COLO829 (cell line): ENCODE measurements at regions not wholly inside any gene's neighbourhood (a gene's known extent, or its start where the extent isn't known, plus 50 kb on each side); places are given as distances from the start of the nearest gene placed in this dataset.

ENCODE experiments used
- DNase-seq: peaks from one replicate; pipeline ENCODE4 v3.0.0; 2012; ENCODE audit warnings: low spot score

DNA sequence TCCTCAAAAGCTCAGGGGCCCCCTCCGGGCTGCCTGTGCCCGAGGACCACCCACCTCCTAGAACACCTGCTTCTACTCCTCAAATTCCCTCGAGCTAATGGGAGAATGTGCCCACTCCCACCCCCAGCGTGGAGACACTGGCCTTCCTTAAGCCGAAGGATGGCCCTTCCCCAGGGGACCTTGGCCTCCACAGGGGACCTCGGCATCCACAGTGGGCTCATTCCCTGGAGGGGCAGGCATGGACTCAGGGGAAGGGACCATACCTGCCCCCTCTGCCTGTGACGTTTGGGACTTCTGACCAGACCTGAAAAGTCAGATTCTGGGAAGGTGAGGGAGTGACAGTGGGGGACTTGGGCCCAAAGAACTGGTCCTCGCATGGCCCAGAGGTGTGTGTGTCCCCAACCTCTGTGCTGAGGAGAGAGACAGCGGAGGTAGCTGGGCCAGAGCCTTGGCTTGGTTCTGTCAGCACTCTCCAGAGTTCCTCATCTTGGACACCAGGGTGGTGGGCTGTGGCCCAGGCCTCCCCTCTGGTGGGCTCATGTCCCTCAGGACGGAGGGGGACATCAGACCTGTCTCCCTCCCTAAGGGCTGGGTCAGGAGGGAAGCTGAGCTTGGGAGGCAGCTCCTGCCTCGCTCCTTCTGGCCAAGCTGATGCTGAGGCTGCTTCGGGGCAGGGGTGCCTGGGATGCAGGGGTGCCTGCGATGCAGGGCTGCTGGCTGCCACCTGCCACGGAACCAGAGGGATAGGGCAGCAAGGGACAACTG is 240.4 kb downstream of the HAUS1 start:
- DNase-seq = no peak

DNA sequence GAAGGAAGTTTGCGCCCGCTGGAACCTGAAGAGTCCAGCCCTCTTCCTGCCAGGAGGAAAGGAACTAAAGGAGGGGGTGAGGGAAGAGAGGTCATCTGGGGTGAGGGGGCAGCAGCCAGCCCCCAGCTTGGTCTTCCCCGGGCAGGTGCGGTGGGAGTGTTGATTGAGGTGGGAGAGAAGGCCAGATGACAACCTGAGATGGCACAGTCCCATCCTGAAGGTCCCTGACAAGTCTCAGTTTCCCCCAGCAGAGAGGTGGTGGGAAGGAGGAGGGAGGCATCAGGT is 240.9 kb downstream of the HAUS1 start:
- no peak for DNase-seq

- DNase-seq = no peak
These were observed 242.0 kb downstream of the HAUS1 start for GRCh38 chr18:46346213-46346612.

DNA sequence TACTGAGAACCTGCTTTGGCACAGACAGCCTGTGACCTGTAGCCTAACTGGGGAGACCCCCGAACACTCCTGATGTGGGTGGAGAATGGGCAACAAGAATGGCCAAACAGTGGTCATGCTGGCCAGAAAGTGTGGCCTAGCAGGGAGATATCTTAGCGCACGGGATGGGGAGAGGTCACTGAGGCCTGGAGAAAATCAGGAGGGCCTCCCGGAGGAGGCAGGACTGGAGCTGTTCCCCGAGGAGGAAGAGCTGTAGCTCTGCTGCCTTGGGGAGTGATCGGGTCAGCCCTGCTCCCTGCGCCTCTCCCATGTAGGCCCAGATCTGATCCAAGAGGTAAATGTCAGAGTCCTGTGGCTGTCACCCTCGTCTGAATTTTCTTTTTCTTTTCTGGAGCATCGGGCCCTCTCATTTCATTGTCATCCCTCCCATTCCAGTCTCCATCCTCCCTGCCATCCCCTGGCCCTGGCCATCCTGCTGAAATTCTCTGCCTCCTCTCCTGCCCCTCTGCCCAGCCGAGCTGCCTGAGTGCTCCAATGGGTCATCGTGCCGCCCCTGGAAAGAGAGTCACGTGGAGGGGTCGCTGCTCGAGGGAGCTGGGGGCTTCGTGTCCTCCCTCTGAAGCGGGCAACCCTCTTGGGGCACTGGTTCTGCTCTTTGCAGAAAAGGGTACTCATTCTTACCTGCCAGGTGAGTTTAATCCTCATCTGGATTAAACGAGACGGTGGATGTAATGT is 242.9 kb downstream of the HAUS1 start:
- DNase-seq = no peak

- no peak for DNase-seq
These were observed 246.5 kb downstream of the HAUS1 start for GRCh38 chr18:46350598-46351159.

DNA sequence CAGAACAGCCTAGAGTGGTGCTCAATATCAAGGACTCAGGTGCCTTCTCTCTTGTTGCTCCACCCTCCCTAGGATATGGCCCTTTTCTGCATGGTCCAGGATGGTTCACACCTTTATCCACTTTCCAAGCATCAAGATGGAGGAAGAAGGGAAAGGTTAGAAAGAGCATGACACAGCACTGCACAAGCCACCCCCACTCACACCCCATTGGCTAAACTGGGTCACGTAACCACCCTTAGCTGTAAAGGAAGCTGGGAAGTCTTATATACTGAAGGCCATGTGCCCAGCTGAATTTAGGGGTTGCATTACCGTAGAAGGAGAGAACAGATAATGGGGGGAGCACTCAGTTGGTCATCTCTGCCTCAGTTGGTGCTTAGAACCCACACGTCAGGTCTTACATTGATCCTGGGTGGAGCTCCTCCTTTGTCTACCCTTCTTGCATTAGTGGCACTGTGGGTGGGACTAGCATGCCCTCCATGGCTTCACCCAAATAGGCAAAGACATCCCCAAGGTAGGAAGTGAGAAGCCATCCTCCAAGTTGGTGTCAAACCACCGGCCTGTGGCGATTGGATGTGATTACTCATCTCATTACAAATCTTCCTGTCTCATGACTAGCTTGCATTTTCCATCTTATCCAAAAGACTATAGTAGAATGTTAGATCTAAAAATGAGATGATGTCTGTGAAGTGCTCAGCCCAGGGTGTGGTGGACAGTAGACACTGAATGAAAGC is 248.5 kb downstream of the HAUS1 start:
- DNase-seq = no peak

DNA sequence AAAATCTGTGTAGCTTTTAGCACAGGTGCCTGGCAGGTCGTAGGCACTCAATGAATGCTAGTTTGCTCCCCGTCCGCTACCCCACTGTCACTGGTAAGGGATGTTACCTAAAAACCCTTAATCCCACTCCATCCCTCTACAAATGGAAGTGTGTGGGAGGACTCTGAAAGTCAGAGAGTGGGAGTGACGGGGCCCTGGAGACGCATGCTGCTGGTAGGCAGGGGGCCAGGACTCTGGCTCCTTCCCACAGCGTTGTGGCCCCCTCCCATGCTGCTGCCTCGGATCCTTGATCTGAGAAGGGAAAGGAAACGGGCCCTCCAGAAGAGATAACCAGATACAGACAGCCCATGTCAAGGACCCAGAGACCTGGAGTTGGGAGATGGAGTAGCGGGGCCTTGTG is 249.3 kb downstream of the HAUS1 start:
- DNase-seq = no peak

DNA sequence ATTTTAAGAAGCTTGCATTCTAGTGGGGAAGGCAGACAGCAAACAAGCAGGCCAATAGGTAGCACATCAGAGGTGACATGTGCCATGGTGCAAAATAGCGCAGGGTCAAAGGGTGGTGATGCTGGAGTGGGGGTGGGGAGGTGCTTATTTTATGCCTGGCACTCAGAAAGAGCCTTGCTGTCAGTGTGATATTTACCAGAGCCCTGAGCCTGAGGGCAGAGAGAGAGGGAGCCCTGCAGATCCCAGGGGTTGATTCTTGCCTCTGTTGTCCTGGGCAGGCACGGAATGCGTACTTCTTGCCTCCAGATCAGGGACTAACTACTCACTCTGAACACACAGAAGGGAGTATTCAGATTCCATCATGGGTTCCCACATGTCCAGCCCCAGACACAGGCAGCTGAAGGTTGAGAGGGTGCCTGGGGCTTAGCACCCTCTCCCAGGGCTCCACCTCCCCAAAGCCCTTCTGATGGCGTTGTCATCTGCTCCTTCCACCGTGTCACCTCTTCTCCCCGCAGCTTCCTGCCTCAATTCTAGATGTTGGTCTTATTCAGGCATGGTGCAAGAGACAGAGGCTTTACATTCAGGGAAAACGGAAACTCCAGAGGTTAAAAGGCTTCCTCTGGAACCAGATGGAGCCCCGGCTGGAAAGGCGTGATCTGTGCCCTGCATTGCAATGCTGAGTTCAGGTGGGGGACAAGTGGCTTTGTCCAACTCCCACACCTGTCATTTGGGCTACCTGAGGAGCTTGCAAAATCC is 252.3 kb downstream of the HAUS1 start:
- DNase-seq = no peak

GRCh38 chr18:46360102-46360699 is 256.0 kb downstream of the HAUS1 start:
- no peak for DNase-seq

DNA sequence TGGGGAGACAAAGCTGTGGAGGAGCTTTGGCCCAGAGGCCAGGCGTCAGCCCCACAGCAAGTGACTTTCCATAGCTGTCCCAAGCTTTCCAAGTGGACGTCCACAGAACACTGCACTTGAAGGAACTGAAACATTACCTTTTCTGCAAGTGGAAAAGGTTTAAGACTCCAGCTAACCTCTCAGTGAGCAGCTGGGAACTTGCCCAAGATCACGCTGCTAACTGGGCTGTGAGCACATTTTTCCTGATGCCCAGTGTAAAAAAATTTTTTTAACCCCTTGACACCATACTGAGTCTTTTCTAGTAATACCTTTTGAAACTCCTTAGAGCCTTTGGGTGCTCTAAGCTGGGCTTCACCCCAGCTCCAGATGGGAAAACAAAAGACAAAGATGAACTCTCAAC is 256.7 kb downstream of the HAUS1 start:
- DNase-seq = no peak

GRCh38 chr18:46362533-46362932 is 258.3 kb downstream of the HAUS1 start:
- DNase-seq = no peak

GRCh38 chr18:46364048-46364447 is 259.9 kb downstream of the HAUS1 start:
- DNase-seq = no peak

DNA sequence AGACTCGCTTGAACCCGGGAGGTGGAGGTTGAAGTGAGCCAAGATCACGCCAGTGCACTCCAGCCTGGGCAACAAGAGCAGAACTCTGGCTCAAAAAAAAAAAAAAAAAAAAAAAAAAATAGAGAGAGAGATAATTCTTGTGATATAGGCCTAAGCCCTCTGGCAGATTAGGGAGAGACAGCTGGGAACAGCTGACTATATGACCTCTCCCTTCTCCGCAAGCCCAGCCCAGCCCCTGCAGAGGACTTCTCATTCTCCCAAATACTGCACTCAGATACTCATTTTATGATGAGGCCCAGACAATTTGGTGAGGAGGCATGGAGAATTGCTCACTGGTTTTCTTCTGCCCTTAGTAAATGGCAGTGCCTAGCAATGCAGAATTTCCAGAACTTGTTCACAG is 262.0 kb downstream of the HAUS1 start:
- DNase-seq = no peak

DNA sequence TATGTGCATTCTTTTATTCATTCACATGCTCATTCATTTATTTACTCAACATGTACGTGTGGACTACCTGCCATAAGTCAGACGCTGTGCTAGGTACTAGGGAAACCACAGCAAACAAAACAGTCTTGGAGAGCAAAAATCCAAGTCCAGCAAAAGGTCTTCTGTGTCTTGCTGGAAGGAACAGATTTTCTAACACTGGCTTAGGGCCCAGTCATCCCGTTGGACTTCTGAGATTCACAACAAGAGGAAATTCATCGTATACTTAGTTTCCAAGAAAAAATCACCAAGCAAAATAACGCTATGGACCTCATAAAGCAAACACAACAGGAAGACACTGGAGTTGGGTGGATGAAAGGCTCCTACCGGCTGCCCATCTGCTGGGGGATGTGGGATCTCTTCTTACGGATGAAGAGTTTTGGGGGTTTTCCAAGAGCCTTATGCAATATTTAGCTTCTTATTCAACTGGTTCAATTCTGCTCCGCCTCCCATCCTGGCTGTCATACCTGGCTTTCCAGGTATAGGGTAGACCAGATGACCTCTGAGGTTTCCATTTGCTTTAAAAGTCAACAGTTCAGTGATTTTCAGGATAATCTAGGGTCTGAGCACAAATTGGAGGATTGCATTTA is 262.7 kb downstream of the HAUS1 start:
- no peak for DNase-seq

GRCh38 chr18:46369323-46369722 is 265.1 kb downstream of the HAUS1 start:
- DNase-seq = no peak

GRCh38 chr18:46370898-46371297 is 266.7 kb downstream of the HAUS1 start:
- DNase-seq = no peak

DNA sequence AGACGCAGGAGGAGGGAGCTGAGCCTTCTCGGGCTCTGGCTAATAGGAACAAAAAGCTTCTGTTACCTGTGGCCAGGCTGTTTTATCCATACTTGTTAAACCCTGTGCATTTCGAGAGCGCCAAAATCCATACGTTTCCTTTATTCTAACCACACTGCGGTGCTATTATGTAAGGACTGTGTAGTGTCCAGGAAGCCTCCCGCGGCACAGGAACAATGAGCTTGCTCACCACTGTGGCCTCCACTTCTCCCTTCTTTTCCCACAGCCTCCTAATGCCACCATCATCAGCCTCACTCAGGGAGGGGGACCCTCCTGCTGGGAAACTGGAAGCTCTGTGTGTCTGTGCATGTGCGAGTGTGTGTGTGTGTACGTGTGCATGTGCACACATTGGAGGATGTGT is 268.5 kb downstream of the HAUS1 start:
- no peak for DNase-seq

DNA sequence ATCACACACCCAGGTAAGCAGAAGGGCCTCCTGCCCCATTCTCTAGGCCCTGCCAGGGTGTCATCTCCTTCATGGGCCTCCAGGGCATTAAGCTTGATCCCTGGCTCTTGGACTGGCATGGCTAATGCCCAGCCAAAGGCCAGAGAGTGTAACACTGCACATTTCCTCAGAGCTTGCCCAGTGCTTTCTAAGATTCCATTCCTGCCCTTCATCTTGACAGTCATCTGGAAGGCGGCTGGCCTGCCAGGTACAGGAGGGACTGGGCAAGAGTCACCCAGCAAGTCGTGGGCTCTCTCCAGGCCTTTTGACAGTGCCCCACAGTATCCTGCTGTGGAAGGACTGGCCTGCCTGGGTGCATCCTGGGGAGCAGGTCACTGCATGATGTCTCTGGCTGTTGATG is 268.9 kb downstream of the HAUS1 start:
- DNase-seq = no peak

- DNase-seq = no peak
These were observed 269.6 kb downstream of the HAUS1 start for GRCh38 chr18:46373791-46374190.

DNA sequence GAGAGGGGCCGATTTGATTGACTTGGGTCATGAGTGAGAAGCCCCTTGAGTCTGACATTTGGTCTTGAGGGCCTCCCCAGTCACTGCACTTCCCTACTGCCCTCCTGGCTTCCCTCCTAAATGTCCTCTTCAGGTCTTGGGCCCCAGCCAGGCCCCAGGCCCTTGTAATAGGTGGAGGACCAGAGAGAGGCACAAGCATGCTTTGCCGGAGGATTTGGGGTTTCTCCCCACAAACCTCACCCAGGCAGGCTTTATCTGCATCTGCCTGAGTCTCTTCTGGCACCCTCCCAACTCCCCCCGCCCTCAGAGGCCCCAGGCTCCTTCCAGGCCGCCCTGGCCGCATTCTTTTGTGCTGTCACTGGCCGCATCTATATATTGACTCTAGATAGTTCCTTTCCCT is 270.7 kb downstream of the HAUS1 start:
- no peak for DNase-seq

DNA sequence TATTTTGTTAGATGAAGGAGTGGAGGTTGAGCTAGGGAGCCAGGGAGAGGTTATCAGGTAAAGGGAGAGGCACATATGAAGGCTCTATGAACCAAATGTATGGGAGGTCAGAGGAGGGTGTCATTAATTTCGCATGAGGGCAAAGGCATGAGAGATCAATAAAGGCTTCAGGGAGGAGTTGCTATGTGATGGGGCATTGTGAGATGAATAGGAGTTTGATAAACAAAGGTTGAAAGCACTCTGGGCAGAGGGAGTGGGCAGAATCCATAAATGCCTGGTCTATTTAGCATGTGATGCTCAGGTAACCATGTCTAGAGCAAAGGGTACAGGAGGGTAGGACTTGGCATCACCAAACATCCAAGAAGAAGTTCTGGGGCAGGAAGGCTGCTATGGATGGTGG is 273.4 kb downstream of the HAUS1 start:
- no peak for DNase-seq
